Fibroblast of skin of left quadriceps (primary cell): ENCODE measurements at regions not wholly inside any gene's neighbourhood (a gene's known extent, or its start where the extent isn't known, plus 50 kb on each side); places are given as distances from the start of the nearest gene placed in this dataset.
A peak's percentile ranks its signal among the peaks of the same experiment; 100 is the strongest.

Experiments
- DNase-seq, 2 experiments: peaks; one replicate each; pipeline ENCODE4 v3.0.0-alpha.2; 2013; ENCODE audit warnings: low read depth in 2 of 2

DNA sequence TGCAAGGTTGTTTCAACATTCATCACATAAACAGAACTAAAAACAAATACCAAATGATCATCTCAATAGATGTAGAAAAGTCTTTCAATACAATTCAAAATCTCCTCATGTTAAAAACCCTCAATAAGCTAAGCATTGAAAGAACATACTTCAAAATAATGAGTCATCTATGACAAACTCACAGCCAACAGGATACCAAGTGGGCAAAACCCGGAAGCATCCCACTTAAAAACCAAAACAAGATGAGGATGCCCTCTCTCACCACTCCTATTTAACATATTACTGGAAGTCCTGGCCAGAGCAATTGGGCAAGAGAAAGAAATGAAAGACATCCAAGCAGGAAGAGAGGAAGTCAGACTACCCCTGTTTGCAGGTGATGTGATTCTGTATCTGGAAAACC is 992.2 kb upstream of the PIK3C3 start:
- DNase-seq: no peak

DNA sequence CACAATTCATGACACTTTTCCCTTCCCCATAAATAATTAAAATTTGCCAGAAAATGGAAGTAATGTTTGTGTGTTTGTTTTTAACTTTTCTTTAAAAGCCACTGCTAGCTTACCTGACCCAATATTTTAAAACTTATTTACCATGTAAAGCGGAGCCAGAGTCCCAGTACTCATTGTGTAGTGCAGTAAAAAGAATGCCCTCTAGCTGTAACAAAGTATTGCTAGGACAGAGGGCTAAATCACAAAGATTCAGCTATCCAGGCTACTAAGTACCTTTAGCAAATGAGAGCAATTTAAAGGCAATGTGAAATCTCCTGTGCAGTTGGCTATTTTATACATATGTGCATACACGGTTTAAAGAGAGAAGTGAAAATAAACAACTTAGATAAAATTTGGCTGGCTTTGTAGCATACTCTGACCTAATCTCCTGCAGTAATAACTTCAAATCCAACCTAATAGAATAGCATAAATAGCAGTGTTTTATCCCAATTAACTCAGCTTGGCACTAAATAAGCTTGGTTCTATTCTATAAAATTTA is 997.4 kb upstream of the PIK3C3 start:
- no peak for DNase-seq

DNA sequence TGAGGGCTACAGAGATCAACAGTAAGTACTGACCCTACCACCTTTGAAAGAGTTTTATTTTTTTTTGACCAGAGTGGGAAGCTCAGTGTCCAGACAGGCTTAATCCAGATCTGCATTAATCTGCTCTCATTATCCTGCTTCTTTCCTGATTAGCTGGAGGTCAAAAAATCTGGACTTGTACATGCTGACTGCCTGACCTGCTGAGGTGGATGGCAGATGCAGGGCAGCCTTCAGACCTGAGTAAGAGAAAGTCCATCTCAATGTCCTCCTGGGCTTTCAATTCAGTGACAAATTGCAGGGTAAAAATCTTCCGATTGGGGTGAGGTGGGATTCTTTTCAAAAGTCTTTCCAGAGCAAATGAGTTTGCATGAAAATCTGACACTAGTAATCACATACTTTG is 998.8 kb upstream of the PIK3C3 start:
- DNase-seq: no peak

DNA sequence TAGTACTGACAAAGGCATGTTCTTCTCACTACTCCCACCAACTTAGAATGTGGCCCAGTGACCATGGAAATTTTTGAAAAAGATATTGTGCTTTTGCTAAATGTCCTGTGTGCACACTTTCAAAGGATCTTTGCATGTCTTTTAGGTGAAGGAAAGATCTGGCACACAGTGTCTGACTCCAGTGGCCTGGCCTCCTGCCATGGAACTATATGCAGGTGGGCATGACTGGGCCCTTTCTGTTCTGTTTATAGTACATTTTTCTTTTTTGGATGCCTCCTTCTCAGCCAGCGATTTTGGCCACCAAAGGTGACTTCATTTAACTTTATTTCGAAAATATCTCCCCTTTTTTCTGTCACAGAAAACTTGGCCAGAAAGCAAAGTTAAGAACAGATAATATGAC is 999.7 kb upstream of the PIK3C3 start:
- no peak for DNase-seq

DNA sequence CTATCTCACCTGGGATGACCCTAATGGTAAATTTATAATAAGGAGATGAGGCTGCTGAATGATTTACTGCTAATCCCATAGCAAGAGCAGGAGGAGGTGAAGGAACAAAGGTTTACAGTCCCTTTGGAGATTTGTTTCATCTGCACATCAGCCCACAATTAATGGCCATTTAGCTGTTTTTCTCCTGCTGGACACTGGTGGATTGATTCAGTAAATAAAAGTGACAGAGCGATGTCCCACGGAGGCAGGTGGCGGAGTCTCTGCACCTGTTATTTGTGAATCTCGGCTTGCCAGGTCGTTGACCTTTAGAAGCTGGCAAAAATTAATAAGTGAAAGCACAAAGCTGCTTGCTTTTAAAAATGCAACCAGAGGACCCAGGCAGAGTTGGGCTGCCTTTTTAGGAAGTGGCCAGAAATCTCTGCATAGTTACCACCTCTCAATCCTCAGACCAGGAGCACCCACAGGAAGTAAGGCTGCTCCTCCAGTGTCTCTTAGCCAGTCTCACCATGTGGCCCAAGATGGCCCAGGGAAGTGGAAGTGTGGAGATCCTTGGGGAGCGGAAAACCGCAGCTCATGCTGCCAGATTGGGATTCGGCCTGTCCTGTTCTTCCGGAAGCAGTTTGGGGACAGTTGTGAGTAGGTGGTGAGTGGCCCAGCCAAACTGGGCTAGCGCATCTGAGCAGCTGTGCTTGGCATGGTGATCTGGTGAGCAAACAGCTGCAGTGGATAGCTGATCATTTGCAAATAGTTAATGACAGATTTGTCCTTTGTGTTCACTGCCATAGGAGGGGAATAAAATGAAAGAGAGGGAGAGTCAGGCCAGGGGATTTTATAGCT is 1005.7 kb upstream of the PIK3C3 start:
- DNase-seq: no peak

DNA sequence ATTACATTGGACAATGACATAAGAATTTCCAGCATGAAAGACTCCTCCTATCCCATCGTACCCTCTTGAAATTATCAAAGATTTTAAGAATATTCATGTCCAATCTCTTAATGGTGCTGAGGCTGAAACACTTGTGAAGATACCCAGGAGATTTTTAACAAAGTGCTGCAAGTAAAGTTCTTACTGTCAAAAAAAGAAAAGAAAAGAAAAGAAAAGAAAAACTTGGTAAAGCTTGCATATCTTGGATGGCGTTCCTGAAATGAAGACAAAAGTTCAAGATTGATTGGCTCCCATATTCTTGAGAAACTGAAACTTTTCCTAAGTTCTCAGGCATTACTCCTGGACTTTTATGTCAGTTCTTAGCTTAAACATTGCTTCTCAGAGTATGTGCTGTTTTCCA is 1010.5 kb upstream of the PIK3C3 start:
- no peak for DNase-seq

DNA sequence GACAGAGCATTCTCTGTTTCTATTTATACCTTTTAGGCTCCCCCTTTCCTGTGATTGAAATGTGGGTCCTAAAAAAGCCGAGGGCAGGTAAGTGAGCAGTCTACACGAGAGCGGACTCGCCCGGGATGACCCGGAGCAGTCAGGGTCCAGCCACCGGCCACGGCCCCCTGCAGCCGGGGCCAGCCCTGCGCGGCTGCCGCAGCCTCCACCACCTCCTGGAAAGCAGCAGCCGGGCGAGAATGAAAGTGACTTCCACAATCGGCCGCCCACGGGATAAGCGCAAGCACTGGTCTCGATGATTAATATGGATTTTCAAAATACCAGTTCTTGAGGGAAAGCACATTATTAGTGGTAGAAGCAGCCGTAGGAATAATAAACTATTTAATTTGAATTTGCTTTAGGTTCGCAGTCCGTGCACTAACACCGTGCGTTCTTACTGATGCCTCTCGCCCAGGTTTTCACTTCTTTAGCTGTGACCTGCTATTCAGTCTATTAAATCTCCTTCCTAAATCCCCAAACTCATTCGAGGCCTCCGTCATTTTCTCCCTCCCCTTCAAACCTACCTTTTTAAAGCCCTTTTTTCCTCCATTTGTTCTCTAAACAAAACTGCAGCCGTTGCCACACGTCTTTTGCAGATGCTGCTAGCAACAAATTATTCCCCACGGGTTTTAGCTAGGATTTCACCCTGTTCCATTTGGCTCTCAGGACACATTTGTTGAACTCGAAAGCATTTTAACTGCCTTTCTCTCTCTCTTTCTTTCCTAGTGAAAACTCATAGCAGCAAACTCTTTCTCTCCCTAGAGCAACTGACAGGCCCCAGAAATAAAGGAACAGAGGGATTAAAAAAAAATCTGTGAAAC is 1015.1 kb upstream of the PIK3C3 start:
- DNase-seq: no peak

DNA sequence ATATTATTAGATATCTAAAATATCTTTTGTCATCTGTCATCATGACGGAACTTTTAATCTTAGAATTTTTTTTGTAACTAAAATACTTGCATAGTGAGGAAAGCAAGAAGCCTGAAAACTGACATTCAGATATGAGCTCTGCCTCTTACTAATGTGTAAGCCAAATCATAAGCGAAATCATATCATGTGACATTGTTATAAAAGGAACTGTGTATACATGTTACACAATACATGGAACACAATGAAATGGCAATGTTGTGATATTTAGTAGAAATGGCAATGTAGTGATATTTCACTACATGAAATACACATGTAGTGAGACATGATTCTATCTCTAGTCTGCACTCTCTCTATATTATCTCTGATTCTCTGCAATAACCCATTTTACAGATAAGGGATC is 1016.4 kb upstream of the PIK3C3 start:
- no peak for DNase-seq

DNA sequence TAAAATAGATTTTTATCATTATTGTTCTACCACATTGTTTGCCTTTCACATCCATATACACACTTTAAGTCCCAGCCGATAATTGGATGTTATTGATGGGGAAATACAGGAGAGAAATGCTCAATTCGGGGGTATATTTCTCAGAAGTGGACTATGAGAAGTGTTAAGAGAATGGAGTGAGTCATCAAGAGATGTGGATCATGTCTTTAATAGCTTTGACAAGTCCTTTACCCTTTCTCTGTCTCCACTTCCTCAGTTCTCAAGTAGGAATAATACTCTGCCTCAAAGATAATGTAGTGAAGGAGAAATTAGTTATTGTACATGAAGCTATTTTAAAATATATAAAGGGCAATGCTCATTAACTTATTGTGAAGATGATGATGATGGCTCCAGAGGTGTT is 1017.6 kb upstream of the PIK3C3 start:
- no peak for DNase-seq

DNA sequence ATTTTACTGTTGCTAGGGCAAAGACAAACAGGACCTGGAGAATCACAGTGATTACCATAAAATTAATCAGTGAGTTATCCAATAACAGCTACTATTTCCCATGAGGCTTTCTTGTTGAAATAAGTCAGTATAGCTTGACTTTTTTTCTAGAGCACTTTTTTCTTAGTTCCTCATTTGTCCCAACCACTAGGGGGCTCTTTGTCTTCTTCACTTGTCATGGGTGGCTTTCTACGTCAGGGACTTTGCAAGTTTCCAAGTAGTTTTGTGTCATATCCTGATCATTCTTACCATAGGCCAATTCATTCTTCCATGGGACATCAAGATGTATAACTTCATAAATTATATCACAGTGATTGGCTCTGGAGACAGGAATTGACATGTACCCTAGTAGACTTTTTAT is 1019.6 kb upstream of the PIK3C3 start:
- DNase-seq: no peak

DNA sequence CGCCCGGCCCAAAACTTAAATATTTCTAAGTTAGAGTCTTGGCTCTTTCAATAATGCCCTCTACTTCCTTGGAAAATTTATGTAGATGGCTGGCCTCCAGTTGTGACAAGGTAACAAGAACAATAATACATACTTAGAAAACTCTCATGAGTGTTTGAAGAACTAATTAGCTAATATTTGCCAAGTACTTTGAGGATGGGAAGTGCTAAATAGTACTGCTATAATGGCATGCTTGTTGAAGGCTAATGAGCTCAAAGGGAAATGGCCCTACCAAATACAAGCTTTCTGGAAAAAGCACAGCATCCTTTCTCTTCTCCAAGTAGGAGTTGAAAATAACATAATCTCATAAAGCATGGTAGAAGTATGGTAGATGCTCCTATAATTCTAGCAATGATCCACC is 1022.2 kb upstream of the PIK3C3 start:
- no peak for DNase-seq

DNA sequence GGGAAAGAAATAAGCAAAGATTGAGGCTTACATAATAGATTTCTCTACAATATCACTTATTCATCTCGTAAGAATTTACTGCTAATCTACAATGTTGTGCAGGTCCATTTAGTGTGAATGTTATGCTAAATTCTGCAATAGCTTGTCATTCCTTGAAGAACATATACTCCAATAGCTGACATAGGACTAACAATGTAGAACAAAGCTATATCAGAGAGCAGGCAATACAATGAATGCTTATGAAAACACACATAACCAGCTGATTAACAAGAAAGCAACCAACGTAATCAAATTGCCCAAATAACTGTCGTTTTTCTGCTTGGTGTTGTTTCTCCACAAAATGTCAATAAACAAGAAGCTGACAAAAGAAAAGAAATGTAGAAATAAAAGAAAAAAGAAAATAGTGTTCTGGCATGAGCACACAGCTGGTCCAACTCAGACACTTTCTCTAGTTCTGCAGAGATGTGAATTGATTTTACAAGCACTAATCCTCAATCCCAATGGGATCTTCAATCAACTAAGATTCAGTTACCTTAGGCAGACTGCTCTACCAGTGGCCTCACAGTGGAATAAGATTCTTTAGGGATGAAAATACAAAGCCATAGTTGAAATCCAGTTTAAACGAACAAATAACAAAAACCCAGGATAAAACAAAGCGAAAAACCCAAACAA is 1024.7 kb upstream of the PIK3C3 start:
- no peak for DNase-seq

DNA sequence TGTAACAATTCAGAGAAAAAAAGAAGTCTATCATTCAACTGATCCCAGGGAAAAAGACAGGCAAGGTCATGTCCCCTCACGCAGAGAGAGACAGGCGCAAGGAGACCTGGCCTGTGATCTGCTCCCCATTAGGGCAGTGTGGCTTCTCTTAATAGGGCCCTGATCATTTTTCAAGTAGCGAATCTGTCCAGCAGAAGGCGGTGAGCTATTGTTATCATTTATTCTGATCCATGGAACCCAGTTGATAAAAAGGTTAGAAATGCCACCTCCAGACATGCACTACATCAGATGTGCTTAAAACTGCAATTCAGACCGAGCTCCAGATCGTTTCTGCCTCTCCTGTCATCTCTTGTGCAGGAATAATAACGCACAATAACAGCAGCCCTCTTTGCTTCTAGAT is 1025.6 kb upstream of the PIK3C3 start:
- no peak for DNase-seq

DNA sequence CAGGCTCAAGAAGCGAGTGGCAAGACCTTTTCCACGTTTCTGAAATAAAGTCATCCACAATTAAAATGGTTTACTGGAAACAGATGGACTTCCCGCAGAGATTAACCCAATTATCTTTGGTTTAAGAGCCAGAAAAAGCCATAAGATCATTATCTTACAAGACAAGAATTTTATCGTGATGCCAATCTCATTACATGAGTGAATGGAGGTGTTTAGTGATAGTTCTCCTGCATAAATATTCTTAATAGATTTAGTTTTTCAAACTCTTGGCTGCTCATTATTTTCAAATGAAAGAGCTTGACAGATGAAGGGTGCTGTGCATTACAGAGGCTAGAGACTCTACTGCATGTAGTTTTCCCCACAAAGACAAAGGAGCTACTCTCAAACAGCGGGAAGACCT is 1028.4 kb upstream of the PIK3C3 start:
- DNase-seq: peak; percentile 30 to 32

DNA sequence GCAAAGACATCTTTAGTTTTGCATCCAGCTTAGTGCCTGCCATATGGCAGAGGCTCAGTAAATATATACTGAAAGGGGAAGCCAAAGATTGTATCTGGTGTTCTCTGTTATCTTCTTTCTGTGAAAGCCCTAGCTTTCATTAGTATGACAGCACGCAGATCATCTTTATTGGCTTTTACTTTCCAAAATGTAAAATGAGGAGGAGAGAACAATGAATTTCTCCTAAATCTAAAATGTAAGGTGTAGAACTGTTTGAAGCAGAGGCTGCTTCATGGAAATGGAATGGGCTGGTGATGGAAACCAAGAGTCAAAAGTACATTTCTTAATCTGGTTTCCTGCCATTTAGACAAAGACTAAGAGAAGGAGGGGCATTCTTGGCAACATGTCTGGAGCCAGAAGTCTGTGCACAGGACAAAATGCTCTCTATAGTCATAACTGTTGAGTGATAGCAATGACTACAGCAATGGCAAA is 1029.9 kb upstream of the PIK3C3 start:
- no peak for DNase-seq

DNA sequence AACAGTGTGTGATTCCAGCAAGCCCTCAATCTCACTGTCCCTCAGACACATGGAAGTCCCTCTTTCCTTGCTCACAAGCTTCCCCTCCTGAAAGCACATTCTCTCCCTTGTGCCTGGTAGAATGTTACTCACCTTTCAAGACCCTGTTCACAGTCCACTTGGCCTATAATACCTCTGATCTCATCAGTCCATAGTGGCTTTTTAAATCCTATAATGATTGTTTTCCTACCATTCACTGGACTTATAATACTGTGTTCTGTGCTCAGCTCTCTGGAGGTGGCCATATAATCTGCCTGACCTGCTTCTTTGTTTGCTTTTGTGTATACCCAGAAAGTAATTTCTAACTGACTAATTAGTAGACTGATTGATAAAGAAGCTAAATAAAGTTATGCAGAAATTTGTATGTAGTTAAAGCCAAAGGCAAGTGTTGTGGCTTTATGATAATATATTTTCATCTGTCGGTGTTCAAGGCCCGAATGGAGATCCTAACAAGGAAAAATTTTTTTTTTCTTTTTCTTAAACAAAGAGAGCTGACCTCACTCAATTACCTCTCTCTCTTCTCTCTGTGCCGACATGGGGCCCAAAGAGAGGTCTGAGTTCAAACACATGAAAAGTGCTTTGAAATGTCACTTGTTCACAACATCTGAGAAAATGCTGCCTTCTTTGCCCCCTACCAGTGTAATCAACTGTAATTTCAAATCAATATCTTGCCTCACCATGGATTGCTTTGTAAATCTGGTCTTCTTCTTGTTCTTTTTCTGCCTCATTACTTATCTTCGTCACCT is 1033.0 kb upstream of the PIK3C3 start:
- no peak for DNase-seq

DNA sequence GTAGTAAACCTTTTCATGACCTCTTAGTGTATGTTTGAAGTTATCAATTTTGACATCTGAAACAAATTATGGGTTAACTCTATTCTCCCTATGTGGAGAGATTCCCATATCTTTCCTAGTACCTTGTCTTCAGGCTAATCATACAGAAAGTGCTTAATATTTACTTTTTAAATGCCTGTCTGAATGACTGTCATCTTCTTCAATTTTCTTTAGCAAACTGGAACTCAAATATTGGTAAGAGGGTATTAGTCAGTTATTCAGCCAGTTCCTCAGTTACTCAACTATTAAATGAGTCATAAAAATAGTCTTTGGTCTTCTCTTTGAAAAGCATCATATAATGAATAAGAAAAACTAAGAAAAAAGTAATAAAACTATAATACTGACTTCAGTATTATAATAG is 1038.0 kb upstream of the PIK3C3 start:
- peak; percentile 29 to 32 for DNase-seq

DNA sequence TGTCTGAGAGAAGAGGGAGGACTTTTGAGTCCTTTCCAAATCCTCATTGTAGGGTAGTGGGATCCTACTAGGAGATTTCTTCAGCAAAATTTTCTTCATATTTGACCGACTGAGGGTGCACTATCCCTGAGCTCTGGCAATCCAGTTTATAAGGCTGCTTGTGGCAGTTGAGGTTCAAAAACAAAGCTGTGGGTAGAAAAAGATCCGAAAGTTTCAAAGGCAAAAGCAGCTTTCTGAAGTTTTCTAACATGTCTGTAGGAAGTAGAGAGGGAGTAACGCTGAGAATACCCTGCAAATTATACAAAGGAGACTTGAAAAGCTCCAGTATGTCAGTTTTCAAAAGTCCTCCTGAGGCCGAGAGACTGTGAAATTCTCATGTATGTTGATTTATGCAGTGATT is 1039.3 kb upstream of the PIK3C3 start:
- DNase-seq: no peak

DNA sequence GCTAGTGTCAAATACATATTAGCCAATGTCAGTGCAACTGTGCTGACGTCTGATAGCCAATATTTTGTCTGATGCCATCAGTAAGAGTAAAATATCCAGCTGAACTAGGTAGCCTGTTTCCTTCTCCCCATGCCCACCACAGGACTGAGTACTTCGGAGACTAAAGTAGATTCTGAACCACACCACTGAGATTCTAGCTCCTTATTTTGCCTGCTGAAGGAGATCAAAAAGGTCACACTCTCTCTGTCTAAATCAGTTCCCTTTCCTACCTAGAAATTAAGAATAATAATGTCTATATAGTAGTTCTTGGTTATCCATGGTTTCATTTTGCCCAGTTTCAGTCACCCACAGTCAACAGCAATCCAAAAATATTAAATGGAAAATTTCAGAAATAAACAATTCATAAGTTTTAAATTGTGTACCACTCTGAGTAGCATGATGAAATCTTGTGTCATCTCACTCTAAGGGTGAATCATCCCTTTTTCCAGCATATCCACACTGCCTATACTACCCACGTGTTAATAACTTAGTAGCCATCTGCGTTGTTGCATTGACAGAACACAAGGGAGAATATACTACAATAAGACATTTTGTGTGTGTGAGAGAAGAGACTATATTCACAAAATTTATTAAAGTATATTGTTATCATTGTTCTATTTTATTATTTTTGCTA is 1043.3 kb upstream of the PIK3C3 start:
- DNase-seq: peak; percentile 47 to 51

DNA sequence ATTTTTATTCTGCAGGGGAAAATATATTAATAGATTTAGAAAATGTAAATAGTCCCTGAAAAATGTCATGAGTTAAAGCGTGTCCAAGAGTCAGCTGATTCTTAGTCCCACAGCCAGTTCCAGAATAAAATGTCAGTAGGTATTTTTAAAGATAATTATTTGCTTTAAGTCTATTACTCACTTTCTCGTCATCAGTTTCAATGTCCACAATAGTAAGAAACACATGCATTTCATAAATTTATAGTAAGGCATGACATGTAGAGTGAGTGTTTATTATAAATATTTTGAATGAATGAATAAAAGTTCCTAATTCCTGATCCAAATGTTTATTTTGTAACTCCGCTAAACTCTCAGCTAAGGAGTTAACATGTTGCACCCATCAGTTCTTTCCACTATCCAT is 1044.0 kb upstream of the PIK3C3 start:
- no peak for DNase-seq

DNA sequence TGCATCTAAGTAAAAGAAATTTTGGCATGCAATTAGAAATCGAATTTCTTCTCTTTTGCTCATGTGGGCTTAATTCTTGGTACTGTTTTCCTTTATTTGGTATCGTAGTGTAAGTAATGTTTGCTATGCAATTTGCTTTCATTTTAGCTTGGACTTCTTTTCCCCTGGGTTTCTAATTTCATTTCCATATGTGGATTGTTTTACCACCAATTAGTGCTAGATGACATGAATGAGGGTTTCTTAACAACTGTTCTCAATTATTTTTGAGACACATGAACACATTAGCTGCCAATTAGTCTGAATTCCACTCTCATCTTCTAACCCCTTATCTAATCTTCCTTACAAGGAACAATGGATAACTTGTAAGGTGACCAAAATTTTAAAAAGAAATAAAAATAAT is 1047.2 kb upstream of the PIK3C3 start:
- DNase-seq: peak; percentile 48 to 49
